Hepatocyte (in vitro differentiated cells): ENCODE measurements at regions not wholly inside any gene's neighbourhood (a gene's known extent, or its start where the extent isn't known, plus 50 kb on each side); places are given as distances from the start of the nearest gene placed in this dataset.

Source experiments
- DNase-seq: peaks from one replicate; pipeline ENCODE4 v3.0.0-alpha.2; 2016; ENCODE audit warnings: low spot score
- H2AFZ ChIP-seq: fragments of 200-600 bp; sonication (generic); 2 replicates; pipeline ENCODE4 v1.6.0; 2016; ENCODE audit warnings: antibody characterized with exemption, mild to moderate bottlenecking
- H3K27ac ChIP-seq: fragments of 200-600 bp; sonication (generic); 2 replicates; pipeline ENCODE4 v1.5.1; 2016; ENCODE audit warnings: mild to moderate bottlenecking
- H3K27me3 ChIP-seq: fragments of 200-600 bp; sonication (generic); 2 replicates; pipeline ENCODE4 v1.6.1; 2016
- H3K36me3 ChIP-seq: fragments of 200-600 bp; sonication (generic); replicated peaks from 2 replicates; pipeline ENCODE4 v1.5.1; 2016; ENCODE audit warnings: low read depth; ENCODE audit not compliant: insufficient read depth
- H3K4me1 ChIP-seq: fragments of 200-600 bp; sonication (generic); 2 replicates; pipeline ENCODE4 v1.5.1; 2016; ENCODE audit warnings: mild to moderate bottlenecking, moderate library complexity; ENCODE audit not compliant: insufficient read depth
- H3K4me2 ChIP-seq: fragments of 200-600 bp; sonication (generic); 2 replicates; pipeline ENCODE4 v1.6.0; 2016
- H3K4me3 ChIP-seq: fragments of 200-600 bp; sonication (generic); 2 replicates; pipeline ENCODE4 v1.5.1; 2016; ENCODE audit warnings: mild to moderate bottlenecking
- H3K79me2 ChIP-seq: fragments of 200-600 bp; sonication (generic); 2 replicates; pipeline ENCODE4 v1.6.0; 2017; ENCODE audit warnings: mild to moderate bottlenecking
- H3K9me2 ChIP-seq: fragments of 200-600 bp; sonication (generic); replicated peaks from 2 replicates; pipeline ENCODE4 v1.6.0; 2017; ENCODE audit warnings: mild to moderate bottlenecking; ENCODE audit not compliant: insufficient read depth
- H3K9me3 ChIP-seq: fragments of 200-600 bp; sonication (generic); 2 replicates; pipeline ENCODE4 v1.5.1; 2016; ENCODE audit warnings: low read depth, mild to moderate bottlenecking
- H4K20me1 ChIP-seq: fragments of 200-600 bp; sonication (generic); 2 replicates; pipeline ENCODE4 v1.6.0; 2016; ENCODE audit warnings: mild to moderate bottlenecking; ENCODE audit not compliant: insufficient read depth, poor library complexity, severe bottlenecking
- EZH2 ChIP-seq: fragments of 200-600 bp; sonication (generic); IDR thresholded peaks from 2 replicates; pipeline ENCODE4 v1.6.1; 2016; ENCODE audit warnings: antibody characterized with exemption, mild to moderate bottlenecking, borderline replicate concordance
- EZH2phosphoT487 ChIP-seq: fragments of 200-600 bp; sonication (generic); IDR thresholded peaks from one replicate; pipeline ENCODE4 v1.6.1; 2018; ENCODE audit warnings: antibody characterized with exemption, mild to moderate bottlenecking, low read depth, moderate library complexity; ENCODE audit not compliant: unreplicated experiment, severe bottlenecking
- WGBS: methylation state at CpG from one replicate; pipeline ENCODE4 v1.1.6; 2016; ENCODE audit warnings: low lambda C conversion rate; ENCODE audit errors: missing lambda C conversion rate; 5-methylcytosine and 5-hydroxymethylcytosine counted together
- TF ChIP-seq, protein P1 (sequence below): fragments of 200-600 bp; sonication (generic); IDR thresholded peaks from 2 replicates; pipeline ENCODE4 v1.5.1; 2016; ENCODE audit warnings: antibody characterized with exemption, mild to moderate bottlenecking; ENCODE audit not compliant: poor library complexity

DNA sequence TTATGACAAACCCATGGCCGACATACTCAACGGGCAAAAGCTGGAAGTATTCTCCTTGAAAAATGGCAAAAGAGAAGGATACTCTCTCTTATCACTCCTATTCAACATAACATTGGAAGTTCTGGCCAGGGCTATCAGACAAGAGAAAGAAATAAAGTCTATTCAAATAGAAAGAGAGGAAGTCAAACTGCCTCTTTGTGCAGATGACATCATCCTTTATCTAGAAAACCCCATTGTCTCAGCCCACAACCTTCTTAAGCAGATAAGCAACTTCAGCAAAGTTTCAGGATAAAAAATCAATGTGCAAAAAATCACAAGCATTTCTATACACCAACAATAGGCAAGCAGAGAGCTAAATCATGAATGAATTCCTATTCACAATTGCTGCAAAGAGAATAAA lies 1799.9 kb upstream of the ACO1 start:
- H3K4me3 ChIP-seq = no peak overlapping the region
- H3K4me2 ChIP-seq = no peak overlapping the region
- H2AFZ ChIP-seq = no peak overlapping the region
- no peak overlapping the region for H3K27ac ChIP-seq
- no peaks in the 10 kb centered on the region for H4K20me1 ChIP-seq
- H3K36me3 ChIP-seq = no peaks in the 10 kb centered on the region
- WGBS = 52% methylated on average over 2 of the region's 2 CpGs
- H3K9me3 ChIP-seq = no peaks in the 10 kb centered on the region
- H3K27me3 ChIP-seq = no peaks in the 10 kb centered on the region
- DNase-seq = no peak
- H3K4me1 ChIP-seq = no peaks in the 10 kb centered on the region
- no peaks in the 10 kb centered on the region for H3K79me2 ChIP-seq
- no peaks in the 10 kb centered on the region for H3K9me2 ChIP-seq
- no peak for TF ChIP-seq EZH2
- no peak for TF ChIP-seq EZH2phosphoT487
- TF ChIP-seq, protein P1, sequence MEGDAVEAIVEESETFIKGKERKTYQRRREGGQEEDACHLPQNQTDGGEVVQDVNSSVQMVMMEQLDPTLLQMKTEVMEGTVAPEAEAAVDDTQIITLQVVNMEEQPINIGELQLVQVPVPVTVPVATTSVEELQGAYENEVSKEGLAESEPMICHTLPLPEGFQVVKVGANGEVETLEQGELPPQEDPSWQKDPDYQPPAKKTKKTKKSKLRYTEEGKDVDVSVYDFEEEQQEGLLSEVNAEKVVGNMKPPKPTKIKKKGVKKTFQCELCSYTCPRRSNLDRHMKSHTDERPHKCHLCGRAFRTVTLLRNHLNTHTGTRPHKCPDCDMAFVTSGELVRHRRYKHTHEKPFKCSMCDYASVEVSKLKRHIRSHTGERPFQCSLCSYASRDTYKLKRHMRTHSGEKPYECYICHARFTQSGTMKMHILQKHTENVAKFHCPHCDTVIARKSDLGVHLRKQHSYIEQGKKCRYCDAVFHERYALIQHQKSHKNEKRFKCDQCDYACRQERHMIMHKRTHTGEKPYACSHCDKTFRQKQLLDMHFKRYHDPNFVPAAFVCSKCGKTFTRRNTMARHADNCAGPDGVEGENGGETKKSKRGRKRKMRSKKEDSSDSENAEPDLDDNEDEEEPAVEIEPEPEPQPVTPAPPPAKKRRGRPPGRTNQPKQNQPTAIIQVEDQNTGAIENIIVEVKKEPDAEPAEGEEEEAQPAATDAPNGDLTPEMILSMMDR = no peak

GRCh38 chr9:30591461-30591860 lies 1793.0 kb upstream of the ACO1 start:
- H3K4me1 ChIP-seq = no peaks in the 10 kb centered on the region
- no peaks in the 10 kb centered on the region for H3K9me3 ChIP-seq
- no peaks in the 10 kb centered on the region for H3K36me3 ChIP-seq
- no peaks in the 10 kb centered on the region for H3K79me2 ChIP-seq
- no peak overlapping the region for H3K4me2 ChIP-seq
- TF ChIP-seq, protein P1 = no peak
- no peak for TF ChIP-seq EZH2phosphoT487
- no peak for TF ChIP-seq EZH2
- no peak for DNase-seq
- H2AFZ ChIP-seq = no peak overlapping the region
- no peaks in the 10 kb centered on the region for H3K9me2 ChIP-seq
- no peaks in the 10 kb centered on the region for H4K20me1 ChIP-seq
- H3K27me3 ChIP-seq = no peaks in the 10 kb centered on the region
- H3K4me3 ChIP-seq = no peak overlapping the region
- WGBS = 74% methylated on average over 1 of the region's 1 CpG
- H3K27ac ChIP-seq = no peak overlapping the region

- Histone ChIP-seq H3K4me1 (no peaks in the 10 kb centered on the region), H3K27me3 (no peaks in the 10 kb centered on the region), H3K4me3 (no peak overlapping the region), H3K27ac (no peak overlapping the region), H3K4me2 (no peak overlapping the region), H4K20me1 (no peaks in the 10 kb centered on the region), H3K79me2 (no peaks in the 10 kb centered on the region), H3K9me2 (no peaks in the 10 kb centered on the region), H2AFZ (no peak overlapping the region), H3K36me3 (no peaks in the 10 kb centered on the region), H3K9me3 (no peaks in the 10 kb centered on the region)
- 95% methylated on average over 2 of the region's 2 CpGs for WGBS
- TF ChIP-seq, protein P1 = no peak
- TF ChIP-seq EZH2phosphoT487 = no peak
- no peak for TF ChIP-seq EZH2
- DNase-seq = no peak
Observed at GRCh38 chr9:30597608-30598007, 1786.8 kb upstream of the ACO1 start.

GRCh38 chr9:30605936-30606335 lies 1778.5 kb upstream of the ACO1 start:
- no peak for TF ChIP-seq EZH2
- TF ChIP-seq, protein P1 = no peak
- TF ChIP-seq EZH2phosphoT487 = no peak
- Histone ChIP-seq H3K27me3 (no peaks in the 10 kb centered on the region), H3K36me3 (no peaks in the 10 kb centered on the region), H2AFZ (no peak overlapping the region), H3K9me2 (no peaks in the 10 kb centered on the region), H4K20me1 (no peaks in the 10 kb centered on the region), H3K4me2 (no peak overlapping the region), H3K4me1 (no peaks in the 10 kb centered on the region), H3K4me3 (no peak overlapping the region), H3K79me2 (no peaks in the 10 kb centered on the region), H3K9me3 (no peaks in the 10 kb centered on the region), H3K27ac (no peak overlapping the region)
- WGBS = 79% methylated on average over 1 of the region's 1 CpG
- DNase-seq = no peak
